B cell (primary cell): ENCODE measurements at regions not wholly inside any gene's neighbourhood (a gene's known extent, or its start where the extent isn't known, plus 50 kb on each side); places are given as distances from the start of the nearest gene placed in this dataset.

Experiments
- ATAC-seq: fragments of 200-7000 bp; cut with Tn5 transposase; one replicate; pipeline ENCODE4 v1.10.0; 2021; ENCODE audit warnings: low read depth, mild to moderate bottlenecking, moderate number of reproducible peaks, moderate library complexity
- CTCF ChIA-PET: fragments of 350-600 bp; sonication (Branson Sonifier 250); formaldehyde crosslinking; loops from one replicate; lab custom pipeline; 2021; ENCODE audit warnings: antibody characterized with exemption, inconsistent platforms; lab: Charles Lee
- POLR2A ChIA-PET: fragments of 350-600 bp; sonication (Branson Sonifier 250); formaldehyde crosslinking; loops from one replicate; lab custom pipeline; 2021; ENCODE audit warnings: antibody characterized with exemption; lab: Charles Lee
- DNase-seq: peaks from one replicate; pipeline ENCODE4 v3.0.0; 2013
- H2AFZ ChIP-seq: 2 replicates; pipeline ENCODE4 v1.6.1; 2012; ENCODE audit warnings: mild to moderate bottlenecking, low read depth, low read length; ENCODE audit not compliant: insufficient read depth, poor library complexity, severe bottlenecking
- H3K27ac ChIP-seq, 2 donors: 1 replicate in 1 of 2; 2 replicates in 1 of 2; pipeline ENCODE4 v1.5.1; 2012 to 2013; ENCODE audit warnings: low read length in 2 of 2, mild to moderate bottlenecking in 2 of 2, moderate library complexity in 1 of 2
- H3K27me3 ChIP-seq, 4 experiments: fragments of 200-600 bp in 1 of 4; sonication (generic) in 1 of 4; replicated peaks in 1 of 4; 1 replicate in 2 of 4; 2 replicates in 2 of 4; pipeline versions ENCODE4 v1.6.1 to v1.7.0; 2013 to 2016; ENCODE audit warnings: low read length in 3 of 4, mild to moderate bottlenecking in 2 of 4, mixed read lengths in 1 of 4, moderate library complexity in 1 of 4; ENCODE audit not compliant: insufficient read depth in 4 of 4, control insufficient read depth in 3 of 4; ENCODE audit errors: control extremely low read depth in 1 of 4
- H3K36me3 ChIP-seq, 2 experiments: replicated peaks in 1 of 2; 1 replicate in 1 of 2; 2 replicates in 1 of 2; pipeline versions ENCODE4 v1.6.1 to v1.7.1; 2013; ENCODE audit warnings: low read length in 1 of 2; ENCODE audit not compliant: insufficient read depth in 2 of 2, control insufficient read depth in 1 of 2; ENCODE audit errors: control extremely low read depth in 1 of 2, extremely low read depth in 1 of 2
- H3K4me1 ChIP-seq, 2 donors: fragments of 200-600 bp in 1 of 2; sonication (generic) in 1 of 2; 1 replicate in 1 of 2; 2 replicates in 1 of 2; pipeline versions ENCODE4 v1.5.1 to v1.6.1; 2013 to 2017; ENCODE audit warnings: low read length in 2 of 2; ENCODE audit not compliant: control insufficient read depth in 2 of 2, insufficient read depth in 2 of 2
- H3K4me2 ChIP-seq: replicated peaks from 2 replicates; pipeline ENCODE3; 2012; ENCODE audit warnings: mild to moderate bottlenecking, low read depth, low read length; ENCODE audit not compliant: poor library complexity, severe bottlenecking
- H3K4me3 ChIP-seq, 5 experiments: fragments of 200-600 bp in 1 of 5; sonication (generic) in 1 of 5; 1 replicate in 3 of 5; 2 replicates in 2 of 5; pipeline versions ENCODE4 v1.5.1 to v1.7.0; 2011 to 2016; ENCODE audit warnings: low read length in 4 of 5, mild to moderate bottlenecking in 4 of 5, low read depth in 2 of 5, control low read depth in 1 of 5, moderate library complexity in 1 of 5; ENCODE audit not compliant: insufficient read depth in 1 of 5; ENCODE audit errors: control extremely low read depth in 1 of 5, extremely low read depth in 1 of 5
- H3K79me2 ChIP-seq: fragments of 200-600 bp; sonication (generic); one replicate; pipeline ENCODE4 v1.6.0; 2016; ENCODE audit warnings: low read length; ENCODE audit not compliant: control insufficient read depth, insufficient read depth
- H3K9ac ChIP-seq: fragments of 200-600 bp; sonication (generic); 2 replicates; pipeline ENCODE4 v1.6.1; 2017; ENCODE audit warnings: mild to moderate bottlenecking, low read length, moderate library complexity
- H3K9me3 ChIP-seq, 3 donors: one replicate each; pipeline versions ENCODE4 v1.6.1 to v1.7.1; 2013; ENCODE audit warnings: low read length in 2 of 3; ENCODE audit not compliant: control insufficient read depth in 2 of 3, insufficient read depth in 1 of 3; ENCODE audit errors: control extremely low read depth in 1 of 3
- H4K20me1 ChIP-seq: 2 replicates; pipeline ENCODE4 v1.6.0; 2012; ENCODE audit warnings: mild to moderate bottlenecking, low read length; ENCODE audit not compliant: insufficient read depth, control insufficient read depth, poor library complexity, severe bottlenecking
- H3K27ac Mint-ChIP-seq: one replicate; pipeline ENCODE4 v1.8.0; 2021; ENCODE audit warnings: mixed read lengths
- H3K27me3 Mint-ChIP-seq: one replicate; pipeline ENCODE4 v1.8.0; 2021; ENCODE audit warnings: mixed read lengths
- H3K4me1 Mint-ChIP-seq: one replicate; pipeline ENCODE4 v1.8.0; 2021; ENCODE audit warnings: mixed read lengths
- H3K4me3 Mint-ChIP-seq: one replicate; pipeline ENCODE4 v1.8.0; 2021; ENCODE audit warnings: mixed read lengths
- H3K9me3 Mint-ChIP-seq: one replicate; pipeline ENCODE4 v1.8.0; 2022; ENCODE audit warnings: mixed read lengths; ENCODE audit not compliant: insufficient read depth
- EZH2 ChIP-seq: IDR thresholded peaks from 2 replicates; pipeline ENCODE4 v1.6.1; 2012; ENCODE audit warnings: borderline replicate concordance, low read depth, mild to moderate bottlenecking, moderate library complexity, low read length; ENCODE audit not compliant: insufficient read depth, poor library complexity, severe bottlenecking
- WGBS: methylation state at CpG from one replicate; pipeline ENCODE4 v1.1.5; 2013; ENCODE audit warnings: missing lambda C conversion rate; ENCODE audit not compliant: insufficient coverage; 5-methylcytosine and 5-hydroxymethylcytosine counted together
- intact Hi-C: fragments of 100-400 bp; cut with micrococcal nuclease; formaldehyde crosslinking; loops from one replicate; pipeline ENCODE4 v1.10.0; 2022
- TF ChIP-seq, protein P1 (sequence below): fragments of 200-600 bp; IDR thresholded peaks from one replicate; pipeline ENCODE4 v1.8.0; 2022; ENCODE audit warnings: antibody characterized with exemption, mild to moderate bottlenecking

DNA sequence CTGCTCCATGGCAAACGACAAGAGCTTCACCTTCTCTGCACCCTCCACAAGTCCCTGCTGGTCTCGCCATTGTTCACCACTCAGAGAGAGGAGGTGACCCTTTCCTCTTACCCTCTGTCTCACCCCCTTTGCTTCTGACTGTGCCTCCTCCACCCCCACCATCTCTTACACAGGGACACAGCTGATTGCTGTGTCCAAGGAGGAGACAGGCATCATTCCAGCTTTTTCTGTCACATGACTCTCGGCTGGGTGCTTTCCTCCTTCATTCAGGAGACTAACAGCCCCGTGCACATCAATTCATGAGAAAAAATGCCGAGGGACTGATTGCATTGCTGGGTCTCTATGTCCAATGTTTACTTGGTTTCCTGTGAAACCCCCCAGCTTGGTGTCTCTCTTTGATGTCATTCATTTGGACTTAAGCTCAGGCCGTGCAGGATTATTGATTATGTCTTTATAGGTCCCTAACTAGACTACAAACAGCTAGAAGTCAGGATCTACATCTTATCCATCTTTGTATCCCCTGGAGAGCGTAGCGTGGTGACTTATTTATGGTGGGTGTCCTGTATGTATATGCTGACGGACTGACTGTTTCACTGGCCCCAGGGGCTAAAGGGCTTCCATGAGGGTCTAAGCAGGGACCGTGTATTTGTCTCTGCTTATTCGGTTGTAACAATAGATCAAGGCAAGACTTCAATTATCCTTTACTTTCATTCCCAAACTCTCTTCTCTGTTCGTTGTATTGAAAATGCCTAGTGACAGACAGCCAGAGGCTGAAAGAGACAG lies 82.2 kb upstream of the CDH13 start:
- Histone ChIP-seq H3K9me3 (peaks cover 0 to 6% (median 0%) of the 10 kb centered on the region in 3 donors), H3K4me1 (no peaks in the 10 kb centered on the region), H3K36me3 (no peaks in the 10 kb centered on the region), H3K4me2 (no peak overlapping the region), H2AFZ (no peak overlapping the region), H3K4me3 (no peak overlapping the region), H3K9ac (no peak overlapping the region), H3K27me3 (peaks cover 0 to 4% (median 1%) of the 10 kb centered on the region in 4 experiments), H4K20me1 (no peaks in the 10 kb centered on the region), H3K79me2 (no peaks in the 10 kb centered on the region), H3K27ac (no peak overlapping the region)
- no peaks in the 10 kb centered on the region for H3K9me3 Mint-ChIP-seq
- ChIA-PET CTCF (no interaction called here), POLR2A (no interaction called here)
- H3K27ac Mint-ChIP-seq: no peak overlapping the region
- peaks cover 9% of the 10 kb centered on the region for H3K27me3 Mint-ChIP-seq
- DNase-seq (no peak), ATAC-seq (no peak)
- TF ChIP-seq EZH2: no peak
- TF ChIP-seq, protein P1, sequence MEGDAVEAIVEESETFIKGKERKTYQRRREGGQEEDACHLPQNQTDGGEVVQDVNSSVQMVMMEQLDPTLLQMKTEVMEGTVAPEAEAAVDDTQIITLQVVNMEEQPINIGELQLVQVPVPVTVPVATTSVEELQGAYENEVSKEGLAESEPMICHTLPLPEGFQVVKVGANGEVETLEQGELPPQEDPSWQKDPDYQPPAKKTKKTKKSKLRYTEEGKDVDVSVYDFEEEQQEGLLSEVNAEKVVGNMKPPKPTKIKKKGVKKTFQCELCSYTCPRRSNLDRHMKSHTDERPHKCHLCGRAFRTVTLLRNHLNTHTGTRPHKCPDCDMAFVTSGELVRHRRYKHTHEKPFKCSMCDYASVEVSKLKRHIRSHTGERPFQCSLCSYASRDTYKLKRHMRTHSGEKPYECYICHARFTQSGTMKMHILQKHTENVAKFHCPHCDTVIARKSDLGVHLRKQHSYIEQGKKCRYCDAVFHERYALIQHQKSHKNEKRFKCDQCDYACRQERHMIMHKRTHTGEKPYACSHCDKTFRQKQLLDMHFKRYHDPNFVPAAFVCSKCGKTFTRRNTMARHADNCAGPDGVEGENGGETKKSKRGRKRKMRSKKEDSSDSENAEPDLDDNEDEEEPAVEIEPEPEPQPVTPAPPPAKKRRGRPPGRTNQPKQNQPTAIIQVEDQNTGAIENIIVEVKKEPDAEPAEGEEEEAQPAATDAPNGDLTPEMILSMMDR: no peak
- 80% methylated on average over 8 of the region's 12 CpGs for WGBS
- intact Hi-C loops: no loop called here
- no peak overlapping the region for H3K4me3 Mint-ChIP-seq
- no peaks in the 10 kb centered on the region for H3K4me1 Mint-ChIP-seq

DNA sequence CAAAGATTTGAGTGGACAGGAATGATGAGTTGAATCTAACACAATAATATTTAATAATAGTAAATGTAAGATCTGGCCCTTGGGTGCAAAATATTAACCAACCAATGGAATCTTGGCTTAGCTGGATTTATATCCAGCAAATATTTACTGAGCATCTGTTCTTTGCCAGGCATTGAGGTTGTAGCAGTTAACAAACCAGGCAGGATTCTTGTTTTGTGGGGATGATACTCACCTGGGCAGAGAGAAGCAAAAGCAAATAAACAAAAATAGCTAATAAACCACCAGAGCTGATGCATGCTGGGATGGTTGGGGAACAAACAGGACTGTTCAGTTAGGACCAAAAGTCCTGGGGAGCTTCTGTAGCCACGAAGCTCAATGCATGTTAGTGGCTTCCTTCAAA lies 84.1 kb upstream of the CDH13 start:
- Histone ChIP-seq H3K9ac (no peak overlapping the region), H3K9me3 (peaks cover 0 to 6% (median 0%) of the 10 kb centered on the region in 3 donors), H4K20me1 (no peaks in the 10 kb centered on the region), H3K79me2 (no peaks in the 10 kb centered on the region), H3K4me2 (no peak overlapping the region), H3K36me3 (no peaks in the 10 kb centered on the region), H3K27me3 (peaks cover 0 to 4% (median 0%) of the 10 kb centered on the region in 4 experiments), H3K27ac (no peak overlapping the region), H3K4me3 (no peak overlapping the region), H3K4me1 (no peaks in the 10 kb centered on the region), H2AFZ (no peak overlapping the region)
- H3K9me3 Mint-ChIP-seq: no peaks in the 10 kb centered on the region
- no peak overlapping the region for H3K27ac Mint-ChIP-seq
- CTCF ChIA-PET: no interaction called here
- peaks cover 9% of the 10 kb centered on the region for H3K27me3 Mint-ChIP-seq
- no peak overlapping the region for H3K4me3 Mint-ChIP-seq
- POLR2A ChIA-PET: no interaction called here
- intact Hi-C loops: no loop called here
- TF ChIP-seq EZH2: no peak
- TF ChIP-seq, protein P1: no peak
- H3K4me1 Mint-ChIP-seq: no peaks in the 10 kb centered on the region
- DNase-seq: no peak
- ATAC-seq: no peak
- WGBS: 64% methylated on average over 1 of the region's 1 CpG
